Lung (tissue), 11 donors: ENCODE measurements at regions not wholly inside any gene's neighbourhood (a gene's known extent, or its start where the extent isn't known, plus 50 kb on each side); places are given as distances from the start of the nearest gene placed in this dataset.

ENCODE experiments used
- ATAC-seq: fragments of 200-7000 bp; cut with Tn5 transposase; one replicate; pipeline ENCODE4 v1.9.1; 2020; ENCODE audit warnings: moderate number of reproducible peaks; ENCODE audit not compliant: insufficient read depth, low FRiP score
- DNase-seq, 3 donors: peaks; one replicate each; pipeline ENCODE4 v3.0.0-alpha.2; 2013 to 2017
- H3K27ac ChIP-seq, 2 donors: one replicate each; pipeline ENCODE4 v1.5.1; 2013; ENCODE audit warnings: mild to moderate bottlenecking in 2 of 2, moderate library complexity in 2 of 2, control low read depth in 1 of 2, inconsistent platforms in 1 of 2, low read depth in 1 of 2, low read length in 1 of 2
- H3K27me3 ChIP-seq, 3 donors: one replicate each; pipeline ENCODE4 v1.5.1; 2013; ENCODE audit warnings: low read length in 2 of 3; ENCODE audit not compliant: control insufficient read depth in 3 of 3, insufficient read depth in 3 of 3
- H3K36me3 ChIP-seq, 4 donors: one replicate each; pipeline ENCODE4 v1.5.1; 2013; ENCODE audit warnings: low read length in 4 of 4, mild to moderate bottlenecking in 1 of 4, moderate library complexity in 1 of 4; ENCODE audit not compliant: control insufficient read depth in 4 of 4, insufficient read depth in 4 of 4
- H3K4me1 ChIP-seq, 5 donors: one replicate each; pipeline ENCODE4 v1.5.1; 2013; ENCODE audit warnings: low read length in 5 of 5, mild to moderate bottlenecking in 2 of 5, moderate library complexity in 1 of 5; ENCODE audit not compliant: control insufficient read depth in 5 of 5, insufficient read depth in 5 of 5
- H3K4me3 ChIP-seq: one replicate; pipeline ENCODE4 v1.5.1; 2013; ENCODE audit warnings: mild to moderate bottlenecking, control low read depth, moderate library complexity
- H3K9ac ChIP-seq, 2 donors: one replicate each; pipeline ENCODE4 v1.5.1; 2013; ENCODE audit warnings: low read length in 2 of 2, control low read depth in 1 of 2; ENCODE audit not compliant: insufficient read depth in 1 of 2
- H3K9me3 ChIP-seq, 4 donors: one replicate each; pipeline ENCODE4 v1.5.1; 2013; ENCODE audit warnings: low read length in 3 of 4, mild to moderate bottlenecking in 1 of 4, moderate library complexity in 1 of 4; ENCODE audit not compliant: control insufficient read depth in 4 of 4, insufficient read depth in 3 of 4
- WGBS, 2 donors: extraction: QIAGEN DNeasy Blood & Tissue Kit; methylation state at CpG; one replicate each; pipeline ENCODE4 v1.1.7; 2013; 5-methylcytosine and 5-hydroxymethylcytosine counted together
- TF ChIP-seq, protein P1 (sequence below): IDR thresholded peaks from 2 replicates; pipeline ENCODE4 v1.5.1; 2012; ENCODE audit warnings: mild to moderate bottlenecking; ENCODE audit errors: control extremely low read depth, extremely low read depth
- donor health status: control.
- donor health status: control.
- donor health status: Bipolar disorder and iron deficiency.
- donor health status: healthy.
- donor health status: DM: yes; HTN: yes; CAD: no.

DNA sequence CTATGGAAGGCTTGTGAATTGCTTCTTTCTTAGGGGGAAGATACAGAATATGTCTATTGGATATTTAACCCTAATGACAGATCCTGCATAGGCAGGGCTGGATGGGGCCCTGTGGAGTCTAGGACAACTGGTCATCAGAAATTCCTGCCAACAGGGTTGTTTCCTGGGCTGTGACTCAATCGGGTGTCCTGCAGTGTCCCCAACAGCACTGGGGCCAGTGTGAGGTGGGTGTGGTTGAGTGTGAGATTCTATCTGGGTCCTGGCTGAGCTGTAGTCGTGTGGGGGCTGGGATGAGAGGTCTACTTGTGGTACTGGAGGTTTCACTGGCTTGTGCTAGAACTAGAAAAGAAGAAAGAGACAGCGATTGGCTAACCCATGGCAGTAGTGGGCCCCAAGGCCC, 87.3 kb upstream of the WDR1 start:
- Histone ChIP-seq H3K36me3 (no peaks in the 10 kb centered on the region), H3K9ac (no peak overlapping the region), H3K4me1 (peaks cover 0 to 3% (median 0%) of the 10 kb centered on the region in 5 donors), H3K4me3 (no peak overlapping the region), H3K27ac (no peak overlapping the region), H3K27me3 (no peaks in the 10 kb centered on the region), H3K9me3 (no peaks in the 10 kb centered on the region)
- ATAC-seq, result no peak
- WGBS, 2 donors, result 78 to 81% methylated on average over 3 of the region's 3 CpGs
- no peak for DNase-seq
- TF ChIP-seq, protein P1, sequence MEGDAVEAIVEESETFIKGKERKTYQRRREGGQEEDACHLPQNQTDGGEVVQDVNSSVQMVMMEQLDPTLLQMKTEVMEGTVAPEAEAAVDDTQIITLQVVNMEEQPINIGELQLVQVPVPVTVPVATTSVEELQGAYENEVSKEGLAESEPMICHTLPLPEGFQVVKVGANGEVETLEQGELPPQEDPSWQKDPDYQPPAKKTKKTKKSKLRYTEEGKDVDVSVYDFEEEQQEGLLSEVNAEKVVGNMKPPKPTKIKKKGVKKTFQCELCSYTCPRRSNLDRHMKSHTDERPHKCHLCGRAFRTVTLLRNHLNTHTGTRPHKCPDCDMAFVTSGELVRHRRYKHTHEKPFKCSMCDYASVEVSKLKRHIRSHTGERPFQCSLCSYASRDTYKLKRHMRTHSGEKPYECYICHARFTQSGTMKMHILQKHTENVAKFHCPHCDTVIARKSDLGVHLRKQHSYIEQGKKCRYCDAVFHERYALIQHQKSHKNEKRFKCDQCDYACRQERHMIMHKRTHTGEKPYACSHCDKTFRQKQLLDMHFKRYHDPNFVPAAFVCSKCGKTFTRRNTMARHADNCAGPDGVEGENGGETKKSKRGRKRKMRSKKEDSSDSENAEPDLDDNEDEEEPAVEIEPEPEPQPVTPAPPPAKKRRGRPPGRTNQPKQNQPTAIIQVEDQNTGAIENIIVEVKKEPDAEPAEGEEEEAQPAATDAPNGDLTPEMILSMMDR, result no peak

GRCh38 chr4:10201381-10202223, 85.0 kb upstream of the WDR1 start:
- Histone ChIP-seq H3K27ac (no peak overlapping the region), H3K4me1 (peaks cover 0 to 3% (median 0%) of the 10 kb centered on the region in 5 donors), H3K9me3 (peaks cover 0 to 4% (median 0%) of the 10 kb centered on the region in 4 donors), H3K4me3 (no peak overlapping the region), H3K27me3 (no peaks in the 10 kb centered on the region), H3K9ac (no peak overlapping the region), H3K36me3 (no peaks in the 10 kb centered on the region)
- TF ChIP-seq, protein P1, result no peak
- peak in 1 of 3 donors; percentile 0 for DNase-seq
- WGBS, 2 donors, result 72 to 73% methylated on average over 4 of the region's 4 CpGs
- ATAC-seq, result no peak

GRCh38 chr4:10200869-10201268, 84.3 kb upstream of the WDR1 start:
- Histone ChIP-seq H3K27ac (no peak overlapping the region), H3K27me3 (no peaks in the 10 kb centered on the region), H3K36me3 (no peaks in the 10 kb centered on the region), H3K9ac (no peak overlapping the region), H3K4me3 (no peak overlapping the region), H3K4me1 (peaks cover 0 to 3% (median 0%) of the 10 kb centered on the region in 5 donors), H3K9me3 (peaks cover 0 to 4% (median 0%) of the 10 kb centered on the region in 4 donors)
- ATAC-seq, result no peak
- 67 to 69% methylated on average over 3 of the region's 3 CpGs for WGBS, 2 donors
- DNase-seq, result no peak
- TF ChIP-seq, protein P1, result no peak

DNA sequence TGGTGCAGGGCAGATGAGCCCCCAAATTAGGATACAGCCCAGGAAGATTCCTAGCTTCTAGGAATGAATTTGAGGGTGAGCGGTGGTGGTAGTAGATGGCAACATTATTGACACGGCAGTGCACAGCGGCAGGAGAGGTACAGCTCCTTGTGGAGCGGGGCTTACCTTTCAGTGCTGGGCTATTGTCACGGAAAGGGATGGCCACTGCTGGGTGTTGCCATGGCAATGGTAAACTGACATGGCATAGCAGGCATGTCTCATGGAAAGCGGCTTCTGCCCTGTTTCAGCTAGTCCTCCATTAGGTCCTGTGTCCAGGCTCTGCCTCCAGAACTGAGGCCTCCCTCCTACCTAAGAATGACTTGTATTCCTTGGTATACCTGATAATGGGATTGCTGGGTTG, 81.8 kb upstream of the WDR1 start:
- DNase-seq (no peak), ATAC-seq (no peak)
- H3K4me1 ChIP-seq, result no peaks in the 10 kb centered on the region
- H3K27ac ChIP-seq, result no peak overlapping the region
- 92 to 95% methylated on average over 6 of the region's 6 CpGs for WGBS, 2 donors
- no peaks in the 10 kb centered on the region for H3K27me3 ChIP-seq
- H3K9me3 ChIP-seq, result peaks cover 0 to 4% (median 0%) of the 10 kb centered on the region in 4 donors
- no peaks in the 10 kb centered on the region for H3K36me3 ChIP-seq
- no peak overlapping the region for H3K4me3 ChIP-seq
- H3K9ac ChIP-seq, result no peak overlapping the region
- TF ChIP-seq, protein P1, result no peak
